VCaP (cell line): ENCODE measurements at regions not wholly inside any gene's neighbourhood (a gene's known extent, or its start where the extent isn't known, plus 50 kb on each side); places are given as distances from the start of the nearest gene placed in this dataset.

Experiments
- H3K27ac ChIP-seq: fragments of 450-650 bp; 2 replicates; pipeline ENCODE4 v1.5.1; 2017
- CTCF ChIP-seq: fragments of 450-650 bp; conservative IDR thresholded peaks from 2 replicates; pipeline ENCODE4 v1.5.1; 2017; ENCODE audit warnings: mild to moderate bottlenecking, moderate library complexity

- TF ChIP-seq CTCF, result no peak
- no peak overlapping the region for H3K27ac ChIP-seq
Measured at GRCh38 chr4:32337403-32337802, 1617.2 kb downstream of the PCDH7 start.

GRCh38 chr4:32340591-32340990, 1620.4 kb downstream of the PCDH7 start:
- no peak overlapping the region for H3K27ac ChIP-seq
- TF ChIP-seq CTCF, result no peak

- TF ChIP-seq CTCF, result no peak
Measured at GRCh38 chr4:32341342-32341741, 1621.2 kb downstream of the PCDH7 start.

GRCh38 chr4:32342054-32342453, 1621.9 kb downstream of the PCDH7 start:
- TF ChIP-seq CTCF, result no peak

More at GRCh38 chr4:32341342-32341741, 1621.2 kb downstream of the PCDH7 start:
- no peak overlapping the region for H3K27ac ChIP-seq

GRCh38 chr4:32349026-32349425, 1628.9 kb downstream of the PCDH7 start:
- TF ChIP-seq CTCF, result no peak
- H3K27ac ChIP-seq, result no peak overlapping the region

More at GRCh38 chr4:32342054-32342453, 1621.9 kb downstream of the PCDH7 start:
- no peak overlapping the region for H3K27ac ChIP-seq

GRCh38 chr4:32374206-32374605, 1654.0 kb downstream of the PCDH7 start:
- no peak for TF ChIP-seq CTCF
- no peak overlapping the region for H3K27ac ChIP-seq

- no peak overlapping the region for H3K27ac ChIP-seq
- no peak for TF ChIP-seq CTCF
Measured at GRCh38 chr4:32393806-32394205, 1673.6 kb downstream of the PCDH7 start.

GRCh38 chr4:32394255-32394654, 1674.1 kb downstream of the PCDH7 start:
- TF ChIP-seq CTCF, result no peak
- H3K27ac ChIP-seq, result no peak overlapping the region
